H1 (cell line): ENCODE measurements at regions not wholly inside any gene's neighbourhood (a gene's known extent, or its start where the extent isn't known, plus 50 kb on each side); places are given as distances from the start of the nearest gene placed in this dataset.

Experiments
- CTCF ChIA-PET: fragments of 300-600 bp; sonication (Branson Sonifier 250); formaldehyde crosslinking; loops from one replicate; lab custom pipeline; 2021; ENCODE audit not compliant: partially characterized antibody; lab: Charles Lee
- POLR2A ChIA-PET: fragments of 300-600 bp; sonication (Branson Sonifier 250); formaldehyde crosslinking; loops from one replicate; lab custom pipeline; 2021; ENCODE audit warnings: inconsistent platforms; ENCODE audit not compliant: partially characterized antibody; lab: Charles Lee
- DNase-seq, 2 experiments: peaks; one replicate each; pipeline versions ENCODE4 v3.0.0 to v3.0.0-alpha.2; 2010 to 2022; ENCODE audit warnings: low spot score in 2 of 2, low read depth in 1 of 2, mixed read lengths in 1 of 2
- FAIRE-seq: peaks from 2 replicates; lab custom pipeline; 2011; peaks lifted over from hg19 to GRCh38; lab: Jason Lieb, UNC
- H2AFZ ChIP-seq: 2 replicates; pipeline ENCODE4 v1.8.1; 2012; ENCODE audit warnings: low read length, inconsistent platforms
- H2AK5ac ChIP-seq: 2 replicates; pipeline ENCODE4 v1.6.1; 2013; ENCODE audit warnings: low read depth, low read length
- H2BK120ac ChIP-seq: replicated peaks from 2 replicates; pipeline ENCODE3; 2013; ENCODE audit warnings: low read depth, low read length, inconsistent platforms
- H2BK12ac ChIP-seq: 2 replicates; pipeline ENCODE4 v1.6.1; 2013; ENCODE audit warnings: low read depth, low read length
- H2BK15ac ChIP-seq: 2 replicates; pipeline ENCODE4 v1.6.1; 2013; ENCODE audit warnings: low read length
- H2BK20ac ChIP-seq: 2 replicates; pipeline ENCODE4 v1.6.1; 2013; ENCODE audit warnings: low read length
- H2BK5ac ChIP-seq: 2 replicates; pipeline ENCODE4 v1.6.1; 2013; ENCODE audit warnings: low read depth, low read length
- H3K14ac ChIP-seq: 2 replicates; pipeline ENCODE4 v1.6.1; 2013; ENCODE audit warnings: inconsistent platforms; ENCODE audit not compliant: insufficient read length
- H3K18ac ChIP-seq: 2 replicates; pipeline ENCODE4 v1.6.1; 2013; ENCODE audit warnings: low read length; ENCODE audit errors: extremely low read depth
- H3K23ac ChIP-seq: 2 replicates; pipeline ENCODE4 v1.6.1; 2013; ENCODE audit warnings: inconsistent platforms; ENCODE audit not compliant: insufficient read length
- H3K23me2 ChIP-seq: 2 replicates; pipeline ENCODE4 v1.6.1; 2013; ENCODE audit warnings: low read depth, low read length
- H3K27ac ChIP-seq: 2 replicates; pipeline ENCODE4 v1.6.1; 2011; ENCODE audit warnings: low read depth, low read length, inconsistent platforms
- H3K27me3 ChIP-seq, 4 experiments: replicated peaks in 1 of 4; 1 replicate in 1 of 4; 2 replicates in 3 of 4; pipeline versions ENCODE4 v1.6.1 to v1.8.1; 2011 to 2013; ENCODE audit warnings: low read length in 3 of 4, mild to moderate bottlenecking in 3 of 4, inconsistent platforms in 2 of 4, mixed read lengths in 2 of 4, moderate library complexity in 1 of 4; ENCODE audit not compliant: control insufficient read depth in 3 of 4, insufficient read depth in 3 of 4; ENCODE audit errors: extremely low read depth in 1 of 4
- H3K36me3 ChIP-seq, 4 experiments: 2 replicates each; pipeline versions ENCODE4 v1.6.1 to v1.8.1; 2011 to 2013; ENCODE audit warnings: mild to moderate bottlenecking in 4 of 4, low read length in 3 of 4, moderate library complexity in 2 of 4, control low read depth in 1 of 4, inconsistent platforms in 1 of 4; ENCODE audit not compliant: insufficient read depth in 4 of 4, control insufficient read depth in 2 of 4
- H3K4ac ChIP-seq: replicated peaks from 2 replicates; pipeline ENCODE3; 2013; ENCODE audit warnings: low read length, low read depth, mixed read lengths, inconsistent platforms; ENCODE audit not compliant: insufficient read length
- H3K4me1 ChIP-seq, 4 experiments: replicated peaks in 1 of 4; 1 replicate in 1 of 4; 2 replicates in 3 of 4; pipeline versions ENCODE4 v1.6.1 to v1.8.1; 2011 to 2013; ENCODE audit warnings: low read length in 3 of 4, inconsistent platforms in 2 of 4, mixed read lengths in 1 of 4; ENCODE audit not compliant: insufficient read depth in 4 of 4, control insufficient read depth in 3 of 4
- H3K4me2 ChIP-seq, 2 experiments: 2 replicates each; pipeline versions ENCODE4 v1.6.1 to v1.8.1; 2011 to 2013; ENCODE audit warnings: low read depth in 2 of 2, low read length in 2 of 2, control low read depth in 1 of 2, inconsistent platforms in 1 of 2, mild to moderate bottlenecking in 1 of 2; ENCODE audit not compliant: insufficient read depth in 1 of 2
- H3K4me3 ChIP-seq, 4 experiments: fragments of 200-600, 300-600 bp in 1 of 4; sonication (generic), shearing (Covaris generic), sonication (Bioruptor Twin) in 1 of 4; 2 replicates each; pipeline versions ENCODE4 v1.5.1 to v1.8.1; 2011 to 2016; ENCODE audit warnings: low read length in 4 of 4, low read depth in 3 of 4, control low read depth in 2 of 4, inconsistent platforms in 2 of 4, mild to moderate bottlenecking in 2 of 4, mixed read lengths in 1 of 4, moderate library complexity in 1 of 4; ENCODE audit not compliant: insufficient read depth in 2 of 4; ENCODE audit errors: extremely low read depth in 1 of 4
- H3K56ac ChIP-seq: replicated peaks from 2 replicates; pipeline ENCODE3; 2013; ENCODE audit warnings: low read depth, mild to moderate bottlenecking, mixed read lengths, low read length, inconsistent platforms; ENCODE audit not compliant: insufficient read length
- H3K79me1 ChIP-seq: 2 replicates; pipeline ENCODE4 v1.6.1; 2013; ENCODE audit warnings: low read depth, low read length, control low read depth
- H3K79me2 ChIP-seq, 2 experiments: 2 replicates each; pipeline versions ENCODE4 v1.6.1 to v1.8.1; 2012 to 2013; ENCODE audit warnings: low read length in 2 of 2, mild to moderate bottlenecking in 2 of 2, inconsistent platforms in 1 of 2; ENCODE audit not compliant: insufficient read depth in 2 of 2, control insufficient read depth in 1 of 2
- H3K9ac ChIP-seq, 4 experiments: replicated peaks in 1 of 4; 1 replicate in 1 of 4; 2 replicates in 3 of 4; pipeline versions ENCODE4 v1.6.1 to v1.8.1; 2011 to 2013; ENCODE audit warnings: low read depth in 3 of 4, low read length in 3 of 4, control low read depth in 2 of 4, mild to moderate bottlenecking in 2 of 4, moderate library complexity in 2 of 4, inconsistent platforms in 1 of 4; ENCODE audit errors: extremely low read depth in 1 of 4
- H3K9me3 ChIP-seq, 2 experiments: 2 replicates each; pipeline versions ENCODE4 v1.6.1 to v1.8.1; 2012 to 2013; ENCODE audit warnings: mild to moderate bottlenecking in 2 of 2, moderate library complexity in 2 of 2, control low read depth in 1 of 2, inconsistent platforms in 1 of 2, low read depth in 1 of 2, low read length in 1 of 2, mixed read lengths in 1 of 2; ENCODE audit not compliant: insufficient read depth in 2 of 2
- H4K20me1 ChIP-seq, 2 experiments: replicated peaks in 1 of 2; 2 replicates each; pipeline versions ENCODE3 to v1.8.1; 2011 to 2013; ENCODE audit warnings: inconsistent platforms in 2 of 2, low read length in 2 of 2, mild to moderate bottlenecking in 1 of 2; ENCODE audit not compliant: insufficient read depth in 2 of 2, control insufficient read depth in 1 of 2
- H4K5ac ChIP-seq: 2 replicates; pipeline ENCODE4 v1.6.1; 2013; ENCODE audit warnings: low read length, low read depth, mixed read lengths, inconsistent platforms; ENCODE audit not compliant: insufficient read length
- H4K8ac ChIP-seq: 2 replicates; pipeline ENCODE4 v1.8.0; 2013; ENCODE audit warnings: mild to moderate bottlenecking, moderate library complexity, low read length, inconsistent platforms; ENCODE audit not compliant: insufficient read depth; ENCODE audit errors: extremely low read depth
- H4K91ac ChIP-seq: replicated peaks from 2 replicates; pipeline ENCODE3; 2013; ENCODE audit warnings: low read length, mixed read lengths, inconsistent platforms; ENCODE audit not compliant: insufficient read length
- BACH1 ChIP-seq: IDR thresholded peaks from 2 replicates; pipeline ENCODE4 v1.6.1; 2012; ENCODE audit warnings: low read length, improper control_type of control experiment
- CBX5 ChIP-seq: fragments of 300-800, 300-1000 bp; sonication (generic); IDR thresholded peaks from 2 replicates; pipeline ENCODE4 v1.7.1; 2016; ENCODE audit warnings: antibody characterized with exemption, low read length, low read depth
- NANOG ChIP-seq: IDR thresholded peaks from 2 replicates; pipeline ENCODE4 v1.6.1; 2011; ENCODE audit warnings: low read length, low read depth, mild to moderate bottlenecking, inconsistent platforms; ENCODE audit not compliant: insufficient read depth, poor library complexity, severe bottlenecking
- POLR2AphosphoS5 ChIP-seq: IDR thresholded peaks from 2 replicates; pipeline ENCODE4 v1.6.1; 2011; ENCODE audit warnings: low read depth, low read length
- SIRT6 ChIP-seq: IDR thresholded peaks from one replicate; pipeline ENCODE4 v1.7.1; 2012; ENCODE audit warnings: low read length, inconsistent platforms
- SIX5 ChIP-seq: IDR thresholded peaks from 2 replicates; pipeline ENCODE4 v1.6.1; 2011; ENCODE audit warnings: mild to moderate bottlenecking, low read depth, low read length
- SP2 ChIP-seq: IDR thresholded peaks from 2 replicates; pipeline ENCODE4 v1.6.1; 2012; ENCODE audit warnings: mild to moderate bottlenecking, low read length, inconsistent platforms
- TBP ChIP-seq: IDR thresholded peaks from 2 replicates; pipeline ENCODE4 v1.6.1; 2011; ENCODE audit warnings: low read depth, low read length, improper control_type of control experiment
- WGBS, 2 experiments: shearing (Covaris generic) in 1 of 2; methylation state at CpG; one replicate each; pipeline versions ENCODE4 v1.1.6 to v1.1.7; 2013 to 2015; ENCODE audit warnings: low lambda C conversion rate in 2 of 2, mixed read lengths in 2 of 2, inconsistent platforms in 1 of 2, low coverage in 1 of 2, missing lambda C conversion rate in 1 of 2; ENCODE audit not compliant: insufficient replicate concordance in 2 of 2, insufficient coverage in 1 of 2, insufficient read length in 1 of 2; ENCODE audit errors: extremely low coverage in 1 of 2, missing lambda C conversion rate in 1 of 2; 5-methylcytosine and 5-hydroxymethylcytosine counted together
- TF ChIP-seq, protein P1 (sequence below): IDR thresholded peaks from 2 replicates; pipeline ENCODE4 v1.6.1; 2012; ENCODE audit warnings: low read length, inconsistent platforms
- TF ChIP-seq, protein P2 (sequence below): IDR thresholded peaks from 2 replicates; pipeline ENCODE4 v1.6.1; 2012; ENCODE audit warnings: inconsistent platforms
- TF ChIP-seq, protein P3 (sequence below), 3 experiments: IDR thresholded peaks; 1 replicate in 2 of 3; 2 replicates in 1 of 3; pipeline versions ENCODE4 v1.5.1 to v1.6.1; 2011; ENCODE audit warnings: low read length in 3 of 3, mild to moderate bottlenecking in 3 of 3, inconsistent platforms in 2 of 3, low read depth in 1 of 3, moderate library complexity in 1 of 3; ENCODE audit not compliant: insufficient read depth in 1 of 3; ENCODE audit errors: control extremely low read depth in 1 of 3

DNA sequence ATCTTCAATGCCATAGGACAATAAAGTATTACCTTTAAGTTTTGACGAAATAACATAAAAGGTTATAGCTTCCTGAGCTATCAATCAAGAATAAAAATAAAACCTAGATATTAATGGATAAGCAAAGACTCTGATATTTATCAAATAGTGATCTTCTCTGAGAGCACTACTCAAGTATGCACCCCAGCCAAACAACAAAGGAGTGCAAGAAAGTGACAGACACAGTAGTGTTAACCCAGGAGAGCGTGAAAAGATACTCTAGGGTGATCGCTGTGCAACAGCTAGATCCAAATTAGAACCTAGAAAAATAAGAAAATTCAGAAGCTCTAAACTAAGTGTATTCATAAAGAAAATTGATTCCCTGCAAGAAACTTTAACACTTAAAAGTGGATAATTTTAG, 83.5 kb upstream of the CDYL start:
- no peaks in the 10 kb centered on the region for H3K79me2 ChIP-seq
- H4K5ac ChIP-seq, result no peak overlapping the region
- H3K79me1 ChIP-seq, result no peaks in the 10 kb centered on the region
- no peak overlapping the region for H2BK12ac ChIP-seq
- no peak overlapping the region for H2AFZ ChIP-seq
- DNase-seq (no peak), FAIRE-seq (no peak)
- no peak overlapping the region for H3K27ac ChIP-seq
- POLR2A ChIA-PET, result no interaction called here
- no peak overlapping the region for H2BK15ac ChIP-seq
- WGBS, 2 experiments, result 94% methylated on average over 3 of the region's 3 CpGs; no CpG with 5 or more reads in 1 of the 2 experiments
- no peaks in the 10 kb centered on the region for H3K27me3 ChIP-seq
- no peak overlapping the region for H4K91ac ChIP-seq
- H3K4me2 ChIP-seq, result no peak overlapping the region
- no peak overlapping the region for H3K9ac ChIP-seq
- H3K14ac ChIP-seq, result no peak overlapping the region
- H3K9me3 ChIP-seq, result no peaks in the 10 kb centered on the region
- H3K23ac ChIP-seq, result no peak overlapping the region
- no peak overlapping the region for H2BK120ac ChIP-seq
- no peak overlapping the region for H3K56ac ChIP-seq
- CTCF ChIA-PET, result no interaction called here
- no peak overlapping the region for H3K18ac ChIP-seq
- H3K4me1 ChIP-seq, result no peaks in the 10 kb centered on the region
- H4K20me1 ChIP-seq, result no peaks in the 10 kb centered on the region
- H2BK5ac ChIP-seq, result no peak overlapping the region
- H3K4ac ChIP-seq, result no peak overlapping the region
- no peak overlapping the region for H3K4me3 ChIP-seq
- H4K8ac ChIP-seq, result no peak overlapping the region
- no peaks in the 10 kb centered on the region for H3K36me3 ChIP-seq
- no peak overlapping the region for H2BK20ac ChIP-seq
- no peaks in the 10 kb centered on the region for H3K23me2 ChIP-seq
- no peak overlapping the region for H2AK5ac ChIP-seq
- TF ChIP-seq NANOG (no peak), SP2 (no peak), SIRT6 (no peak), SIX5 (no peak), POLR2AphosphoS5 (no peak), BACH1 (no peak), TBP (no peak), CBX5 (no peak)
- TF ChIP-seq, protein P1, sequence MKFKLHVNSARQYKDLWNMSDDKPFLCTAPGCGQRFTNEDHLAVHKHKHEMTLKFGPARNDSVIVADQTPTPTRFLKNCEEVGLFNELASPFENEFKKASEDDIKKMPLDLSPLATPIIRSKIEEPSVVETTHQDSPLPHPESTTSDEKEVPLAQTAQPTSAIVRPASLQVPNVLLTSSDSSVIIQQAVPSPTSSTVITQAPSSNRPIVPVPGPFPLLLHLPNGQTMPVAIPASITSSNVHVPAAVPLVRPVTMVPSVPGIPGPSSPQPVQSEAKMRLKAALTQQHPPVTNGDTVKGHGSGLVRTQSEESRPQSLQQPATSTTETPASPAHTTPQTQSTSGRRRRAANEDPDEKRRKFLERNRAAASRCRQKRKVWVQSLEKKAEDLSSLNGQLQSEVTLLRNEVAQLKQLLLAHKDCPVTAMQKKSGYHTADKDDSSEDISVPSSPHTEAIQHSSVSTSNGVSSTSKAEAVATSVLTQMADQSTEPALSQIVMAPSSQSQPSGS, result no peak
- TF ChIP-seq, protein P2, sequence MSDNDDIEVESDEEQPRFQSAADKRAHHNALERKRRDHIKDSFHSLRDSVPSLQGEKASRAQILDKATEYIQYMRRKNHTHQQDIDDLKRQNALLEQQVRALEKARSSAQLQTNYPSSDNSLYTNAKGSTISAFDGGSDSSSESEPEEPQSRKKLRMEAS, result no peak
- TF ChIP-seq, protein P3, sequence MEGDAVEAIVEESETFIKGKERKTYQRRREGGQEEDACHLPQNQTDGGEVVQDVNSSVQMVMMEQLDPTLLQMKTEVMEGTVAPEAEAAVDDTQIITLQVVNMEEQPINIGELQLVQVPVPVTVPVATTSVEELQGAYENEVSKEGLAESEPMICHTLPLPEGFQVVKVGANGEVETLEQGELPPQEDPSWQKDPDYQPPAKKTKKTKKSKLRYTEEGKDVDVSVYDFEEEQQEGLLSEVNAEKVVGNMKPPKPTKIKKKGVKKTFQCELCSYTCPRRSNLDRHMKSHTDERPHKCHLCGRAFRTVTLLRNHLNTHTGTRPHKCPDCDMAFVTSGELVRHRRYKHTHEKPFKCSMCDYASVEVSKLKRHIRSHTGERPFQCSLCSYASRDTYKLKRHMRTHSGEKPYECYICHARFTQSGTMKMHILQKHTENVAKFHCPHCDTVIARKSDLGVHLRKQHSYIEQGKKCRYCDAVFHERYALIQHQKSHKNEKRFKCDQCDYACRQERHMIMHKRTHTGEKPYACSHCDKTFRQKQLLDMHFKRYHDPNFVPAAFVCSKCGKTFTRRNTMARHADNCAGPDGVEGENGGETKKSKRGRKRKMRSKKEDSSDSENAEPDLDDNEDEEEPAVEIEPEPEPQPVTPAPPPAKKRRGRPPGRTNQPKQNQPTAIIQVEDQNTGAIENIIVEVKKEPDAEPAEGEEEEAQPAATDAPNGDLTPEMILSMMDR (IDR thresholded peaks at IDR 0.05; ENCODE audit: control extremely low read depth in 1 of 3, insufficient read depth in 1 of 3, low read depth in 1 of 3, low read length in 3 of 3), result no peak
